ENCODE measurements at regions not wholly inside any gene's neighbourhood (a gene's known extent, or its start where the extent isn't known, plus 50 kb on each side); places are given as distances from the start of the nearest gene placed in this dataset.
"Not testable (repeated sequence)": the region's sequence is repeated elsewhere in the genome, so short reads cannot be mapped to it uniquely, and the experiment has no call there.

DNA sequence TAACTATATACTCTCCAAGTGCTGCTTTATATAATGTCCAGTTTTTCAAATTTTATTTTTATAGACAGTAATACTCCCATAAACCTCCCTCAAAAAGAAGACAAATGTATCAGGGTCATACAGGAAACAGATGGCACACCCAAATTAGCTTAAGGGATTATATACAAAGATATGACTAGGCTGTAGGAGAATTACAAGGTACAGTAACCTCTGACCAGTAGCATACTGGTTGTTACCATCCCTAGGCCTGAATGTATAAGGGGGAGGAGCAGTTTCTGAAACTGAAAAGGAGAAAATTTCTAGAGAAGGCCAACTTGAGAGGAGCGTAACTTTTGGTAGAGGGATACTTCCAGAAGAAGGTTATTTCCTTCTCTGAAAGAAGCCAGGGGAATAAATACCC lies 122.6 kb upstream of the NBPF19 start:
- not testable (repeated sequence) for H3K27me3 ChIP-seq, H3K4me1 ChIP-seq, DNase-seq, H3K4me3 ChIP-seq, H3K9me3 ChIP-seq, H3K36me3 ChIP-seq, H3K27ac ChIP-seq

DNA sequence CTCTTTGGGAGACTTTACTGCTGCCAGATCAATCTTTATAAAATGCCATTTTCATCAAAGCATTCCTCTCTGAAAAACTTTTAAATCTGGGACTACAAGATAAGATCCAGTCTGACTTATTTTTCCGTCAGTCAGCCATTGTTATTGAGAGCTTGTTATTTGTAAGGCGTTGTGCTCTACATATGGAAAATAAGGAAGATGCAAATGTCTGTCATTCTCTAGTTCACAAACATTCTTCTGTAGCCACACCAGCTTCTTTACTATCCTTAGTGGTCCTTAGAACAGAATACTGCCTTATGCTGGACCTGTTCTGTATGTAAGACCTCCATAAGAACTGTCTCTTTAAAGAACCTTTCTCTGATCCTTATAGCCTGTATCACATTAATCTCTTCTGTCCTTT lies 120.3 kb upstream of the NBPF19 start:
- not testable (repeated sequence) for H3K9me3 ChIP-seq, H3K4me3 ChIP-seq, H3K27me3 ChIP-seq, H3K4me1 ChIP-seq, H3K36me3 ChIP-seq, DNase-seq, H3K27ac ChIP-seq

DNA sequence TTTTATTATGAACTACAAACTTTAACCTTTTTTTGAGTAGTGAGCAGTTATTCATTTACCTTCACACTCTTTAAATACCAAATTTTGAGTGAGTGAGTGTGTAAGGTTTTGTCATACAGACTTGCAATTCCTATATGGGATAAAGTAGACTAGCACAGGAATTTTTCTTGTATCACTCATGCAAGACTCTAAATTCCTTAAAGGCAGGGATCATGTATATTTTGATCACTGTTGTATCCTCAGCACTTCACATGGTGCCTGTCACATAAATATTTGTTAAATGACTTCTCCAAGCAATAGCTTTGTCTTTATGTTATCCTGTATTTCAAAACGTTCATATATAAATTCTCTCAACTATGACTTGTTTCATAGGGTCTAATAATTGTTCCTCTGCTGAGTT lies 119.1 kb upstream of the NBPF19 start:
- not testable (repeated sequence) for DNase-seq, H3K4me1 ChIP-seq, H3K27ac ChIP-seq, H3K4me3 ChIP-seq, H3K27me3 ChIP-seq, H3K9me3 ChIP-seq, H3K36me3 ChIP-seq

DNA sequence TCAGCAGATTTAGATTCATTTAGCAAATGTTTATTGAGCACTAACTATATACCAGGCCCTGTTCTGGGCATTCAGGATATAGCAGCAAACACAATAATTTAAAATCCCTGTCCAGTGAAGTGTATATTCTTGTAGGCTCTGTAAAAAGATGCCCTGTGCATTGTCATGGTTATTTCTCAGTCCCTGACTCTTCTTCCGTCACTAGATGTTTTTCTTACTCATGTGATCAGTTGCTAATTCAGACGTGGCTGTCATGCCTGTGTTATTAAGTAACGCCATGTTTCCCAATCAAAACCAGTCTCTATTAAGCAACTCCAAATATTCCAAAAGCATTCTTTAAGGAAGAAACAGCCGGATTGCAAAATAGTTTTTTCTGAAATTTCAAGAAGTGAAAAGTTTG lies 118.7 kb upstream of the NBPF19 start:
- H3K27me3 ChIP-seq, H3K4me1 ChIP-seq, H3K36me3 ChIP-seq, DNase-seq, H3K4me3 ChIP-seq, H3K9me3 ChIP-seq, H3K27ac ChIP-seq: not testable (repeated sequence)

DNA sequence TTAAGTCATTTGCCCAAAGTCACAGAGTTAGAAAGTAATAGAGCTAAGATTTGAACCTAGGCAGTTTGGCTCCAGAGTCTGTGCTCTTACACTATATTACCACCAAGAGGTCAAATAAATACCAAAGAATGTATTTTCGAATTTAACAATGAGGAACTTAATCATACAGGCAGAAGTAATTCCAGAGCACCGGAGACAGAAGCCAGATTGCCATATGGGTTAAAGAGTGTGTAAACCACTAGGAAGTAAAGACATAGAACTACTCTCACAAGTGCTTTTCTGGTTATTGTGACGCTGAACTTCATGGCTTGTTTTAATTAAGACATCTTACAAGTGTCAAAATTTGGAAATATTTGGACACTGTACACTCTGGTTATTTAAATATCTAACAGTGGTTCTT lies 114.5 kb upstream of the NBPF19 start:
- not testable (repeated sequence) for DNase-seq, H3K4me1 ChIP-seq, H3K27ac ChIP-seq, H3K27me3 ChIP-seq, H3K4me3 ChIP-seq, H3K36me3 ChIP-seq, H3K9me3 ChIP-seq

DNA sequence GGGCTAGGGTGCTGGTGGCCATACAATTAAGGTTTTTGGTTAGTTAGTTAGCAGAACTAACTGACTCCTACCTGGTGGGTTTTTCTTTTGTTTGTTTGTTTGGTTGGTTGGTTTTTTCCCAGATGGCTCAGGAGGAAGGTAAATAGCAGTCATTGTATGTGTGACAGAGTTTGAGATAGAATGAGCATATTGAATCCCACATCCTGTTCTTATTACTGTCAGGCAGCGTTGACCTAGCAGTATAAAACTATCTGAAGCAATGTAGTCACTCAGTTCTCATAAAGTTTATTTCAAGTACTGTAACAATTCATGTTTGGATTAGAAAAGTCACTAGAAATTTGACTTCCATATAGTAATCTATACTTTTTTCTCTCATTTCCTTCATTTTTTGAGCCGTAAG lies 113.5 kb upstream of the NBPF19 start:
- not testable (repeated sequence) for DNase-seq

DNA sequence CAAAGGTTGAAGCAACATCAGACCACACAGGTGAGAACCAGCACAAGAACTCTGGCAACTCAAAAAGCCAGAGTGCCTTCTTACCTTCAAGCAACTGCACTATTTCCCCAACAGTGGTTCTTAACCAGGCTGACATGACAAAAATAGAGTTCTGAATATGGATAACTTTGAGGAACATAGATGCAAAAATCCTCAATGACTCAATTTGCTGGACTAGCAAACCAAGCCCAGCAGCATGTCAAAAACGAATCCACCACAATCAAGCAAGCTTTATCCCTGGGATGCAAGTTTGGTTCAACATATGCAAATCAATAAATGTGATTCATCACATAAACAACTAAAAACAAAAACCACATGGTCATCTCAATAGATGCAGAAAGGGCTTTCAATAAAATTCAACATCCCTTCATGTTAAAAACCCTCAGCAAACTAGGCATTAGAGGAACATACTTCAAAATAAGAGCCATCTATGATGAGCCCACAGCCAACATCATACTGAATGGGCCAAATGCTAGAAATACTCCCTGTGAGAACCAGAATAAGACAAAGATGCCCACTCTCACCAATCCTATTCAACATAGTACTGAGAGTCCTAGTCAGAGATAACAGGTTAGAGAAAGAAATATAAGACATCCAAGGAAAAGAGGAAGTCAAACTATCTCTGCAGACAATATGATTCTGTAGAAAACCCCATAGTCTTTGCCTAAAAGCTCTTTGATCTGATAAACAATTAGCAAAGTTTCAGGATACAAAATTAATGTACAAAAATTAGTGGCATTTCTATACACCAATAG lies 110.5 kb upstream of the NBPF19 start:
- H3K27me3 ChIP-seq, H3K4me1 ChIP-seq, DNase-seq, H3K27ac ChIP-seq, H3K9me3 ChIP-seq, H3K4me3 ChIP-seq, H3K36me3 ChIP-seq: not testable (repeated sequence)

More for the DNA sequence above, 113.5 kb upstream of the NBPF19 start:
- not testable (repeated sequence) for H3K36me3 ChIP-seq, H3K4me1 ChIP-seq, H3K27me3 ChIP-seq, H3K27ac ChIP-seq, H3K4me3 ChIP-seq, H3K9me3 ChIP-seq

DNA sequence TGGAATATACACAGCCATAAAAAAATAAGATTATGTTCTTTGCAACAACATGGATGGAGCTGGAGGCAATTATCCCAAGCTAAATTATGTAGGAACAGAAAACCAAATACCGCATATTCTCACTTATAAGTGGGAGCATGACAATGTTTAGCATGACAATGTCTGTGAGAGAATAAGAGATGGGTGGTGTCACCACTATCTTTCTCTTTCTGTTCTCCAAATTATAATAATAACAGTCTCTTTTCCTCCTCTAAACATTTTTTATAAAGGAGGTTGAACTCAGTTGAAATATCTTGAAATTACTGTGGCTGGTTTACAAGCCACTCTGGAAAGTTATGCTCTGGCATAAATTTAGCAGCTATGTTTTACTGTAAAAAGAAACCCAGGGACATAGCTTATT lies 108.4 kb upstream of the NBPF19 start:
- H3K9me3 ChIP-seq, DNase-seq: not testable (repeated sequence)

DNA sequence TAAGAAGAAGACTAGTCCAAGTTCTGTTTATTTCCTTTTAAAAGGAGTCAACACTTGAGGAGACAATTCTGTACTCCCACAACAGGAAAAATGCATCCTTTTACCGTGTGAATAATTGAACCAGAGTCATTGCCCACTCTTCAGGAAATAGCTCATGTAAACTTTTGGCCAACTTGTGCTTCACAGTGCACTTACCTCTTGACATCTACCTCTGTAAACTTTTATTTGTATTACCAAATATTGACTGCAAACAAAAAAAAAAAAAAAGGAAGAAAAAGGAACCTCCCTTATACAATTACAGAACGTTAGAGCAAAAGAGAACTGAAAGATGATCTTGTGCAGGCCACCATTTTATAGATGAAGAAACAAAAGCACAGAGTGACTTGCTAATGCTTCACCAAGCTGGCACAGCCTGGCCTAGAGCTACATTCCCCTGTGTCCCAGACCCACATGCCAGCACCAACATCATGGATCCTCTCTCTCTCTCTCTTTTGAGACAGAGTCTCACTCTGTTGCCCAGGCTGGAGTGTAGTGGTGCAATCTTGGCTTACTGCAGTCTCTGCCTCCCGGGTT lies 107.3 kb upstream of the NBPF19 start:
- H3K27me3 ChIP-seq, H3K36me3 ChIP-seq, H3K4me1 ChIP-seq, DNase-seq, H3K27ac ChIP-seq, H3K9me3 ChIP-seq, H3K4me3 ChIP-seq: not testable (repeated sequence)

More for the DNA sequence above, 108.4 kb upstream of the NBPF19 start:
- not testable (repeated sequence) for H3K4me3 ChIP-seq, H3K36me3 ChIP-seq, H3K27ac ChIP-seq, H3K4me1 ChIP-seq, H3K27me3 ChIP-seq

DNA sequence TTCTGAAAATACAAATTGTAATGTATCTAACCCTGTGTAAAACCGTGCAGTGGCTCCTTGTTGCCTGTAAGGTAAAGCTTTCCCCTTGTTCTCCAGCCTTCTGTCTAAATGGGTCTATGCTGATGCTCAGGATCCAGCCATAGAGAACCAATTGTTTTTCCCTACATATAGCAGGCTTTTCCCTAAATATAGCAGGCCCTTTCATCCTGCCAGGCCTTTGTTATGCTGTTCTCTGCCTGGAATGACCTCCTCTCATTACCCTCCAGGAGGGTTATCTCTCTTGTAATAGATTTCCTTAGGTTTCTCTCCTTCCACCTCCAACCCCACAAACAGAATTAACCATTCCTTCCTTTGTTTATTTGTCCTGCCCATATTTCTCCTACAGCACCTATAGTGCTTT lies 106.5 kb upstream of the NBPF19 start:
- not testable (repeated sequence) for H3K27me3 ChIP-seq, H3K9me3 ChIP-seq, H3K36me3 ChIP-seq, H3K27ac ChIP-seq, H3K4me3 ChIP-seq, DNase-seq, H3K4me1 ChIP-seq

DNA sequence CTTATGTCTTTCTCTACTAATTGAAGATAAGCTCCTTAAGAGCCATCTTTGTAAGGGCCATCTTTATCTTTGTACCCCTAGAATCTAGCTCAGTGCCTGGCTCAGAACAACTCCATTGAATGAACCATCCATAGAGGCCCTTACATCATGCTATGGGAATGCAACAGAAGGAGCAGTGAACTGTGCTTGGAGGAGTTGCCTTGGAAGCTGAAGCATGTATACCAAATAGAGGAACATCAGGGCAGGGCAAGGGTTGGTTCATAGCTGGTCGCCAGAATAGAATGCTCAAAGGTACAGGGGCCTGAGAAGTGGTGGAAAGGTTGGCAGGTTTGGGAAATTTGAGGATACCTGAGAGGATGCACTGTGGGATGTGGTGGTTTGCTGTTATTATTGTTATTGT lies 105.8 kb upstream of the NBPF19 start:
- not testable (repeated sequence) for H3K9me3 ChIP-seq, DNase-seq, H3K27ac ChIP-seq, H3K4me3 ChIP-seq, H3K36me3 ChIP-seq, H3K4me1 ChIP-seq, H3K27me3 ChIP-seq

DNA sequence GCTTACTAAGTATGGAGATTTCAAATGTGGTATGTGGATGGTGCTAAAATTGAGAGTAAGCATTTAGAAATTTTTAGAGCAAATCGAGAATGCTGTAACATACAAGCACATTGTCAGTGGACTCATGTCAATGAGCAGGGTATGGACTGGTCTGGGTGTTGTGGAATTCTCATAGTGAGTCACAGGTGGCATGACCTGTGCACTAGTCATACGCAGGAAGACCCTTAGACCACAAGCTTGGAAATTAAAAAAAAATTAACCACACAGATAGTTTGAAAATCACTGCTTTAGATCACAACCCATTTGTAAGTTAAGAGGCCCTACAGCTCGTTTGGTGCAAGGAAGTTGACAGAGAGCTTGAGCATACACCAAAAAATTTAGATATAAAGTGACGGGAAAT lies 102.9 kb upstream of the NBPF19 start:
- not testable (repeated sequence) for H3K27me3 ChIP-seq, H3K9me3 ChIP-seq, H3K36me3 ChIP-seq, H3K4me1 ChIP-seq, H3K4me3 ChIP-seq, H3K27ac ChIP-seq, DNase-seq

DNA sequence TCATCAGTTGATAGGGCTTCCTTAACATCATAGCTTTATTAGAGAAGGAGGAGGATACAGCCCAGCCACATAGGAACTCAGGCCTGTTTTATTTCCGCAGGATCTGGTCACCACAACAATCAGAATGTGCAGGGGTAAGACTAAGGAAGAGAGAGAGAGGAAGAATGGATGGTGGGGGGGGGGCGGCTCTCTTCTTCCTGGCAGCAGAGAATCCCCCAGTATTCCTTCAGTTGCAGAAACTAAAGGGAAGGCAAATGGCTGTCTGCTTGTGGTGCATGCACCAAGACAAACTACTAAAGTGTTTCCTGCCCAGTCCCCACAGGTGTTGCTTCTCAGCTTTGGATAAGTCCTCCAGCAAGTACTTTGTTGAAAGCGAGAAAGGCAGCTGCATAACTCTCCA lies 96.4 kb upstream of the NBPF19 start:
- DNase-seq, H3K4me1 ChIP-seq, H3K36me3 ChIP-seq, H3K9me3 ChIP-seq, H3K4me3 ChIP-seq, H3K27me3 ChIP-seq, H3K27ac ChIP-seq: not testable (repeated sequence)

All from Peyer's patch (tissue), 4 donors.